IMR-90 (cell line): ENCODE measurements at regions not wholly inside any gene's neighbourhood (a gene's known extent, or its start where the extent isn't known, plus 50 kb on each side); places are given as distances from the start of the nearest gene placed in this dataset.

Experiments used
- CEBPB ChIP-seq: IDR thresholded peaks from 2 replicates; pipeline ENCODE4 v1.6.1; 2012; ENCODE audit warnings: low read depth, low read length, improper control_type of control experiment
- CHD1 ChIP-seq: IDR thresholded peaks from 2 replicates; pipeline ENCODE4 v1.6.1; 2012; ENCODE audit warnings: low read depth, low read length, improper control_type of control experiment
- CTCF ChIP-seq: conservative IDR thresholded peaks from 2 replicates; pipeline ENCODE4 v1.5.1; 2012; ENCODE audit warnings: mild to moderate bottlenecking, low read depth, low read length, improper control_type of control experiment
- FOS ChIP-seq: fragments of 150-350 bp; IDR thresholded peaks from 2 replicates; pipeline ENCODE4 v1.6.1; 2016; ENCODE audit warnings: low read depth, low read length
- MAZ ChIP-seq: IDR thresholded peaks from 2 replicates; pipeline ENCODE4 v1.6.1; 2012; ENCODE audit warnings: low read depth, mild to moderate bottlenecking, low read length, improper control_type of control experiment, moderate library complexity, borderline replicate concordance
- MXI1 ChIP-seq: IDR thresholded peaks from 2 replicates; pipeline ENCODE4 v1.6.1; 2012; ENCODE audit warnings: low read depth, mild to moderate bottlenecking, low read length, moderate library complexity, borderline replicate concordance
- NFE2L2 ChIP-seq: fragments of 150-350 bp; IDR thresholded peaks from 2 replicates; pipeline ENCODE4 v1.6.1; 2016; ENCODE audit warnings: low read depth, mild to moderate bottlenecking, low read length
- POLR2A ChIP-seq: IDR thresholded peaks from 2 replicates; pipeline ENCODE4 v1.6.1; 2012; ENCODE audit warnings: mild to moderate bottlenecking, low read depth, low read length
- RAD21 ChIP-seq: IDR thresholded peaks from 2 replicates; pipeline ENCODE4 v1.6.1; 2012; ENCODE audit warnings: low read length, improper control_type of control experiment
- RFX5 ChIP-seq: IDR thresholded peaks from 2 replicates; pipeline ENCODE4 v1.8.0; 2012; ENCODE audit warnings: low read depth, mild to moderate bottlenecking, low read length, moderate library complexity
- SMC3 ChIP-seq: fragments of 150-350 bp; IDR thresholded peaks from 2 replicates; pipeline ENCODE4 v1.6.1; 2016; ENCODE audit warnings: low read depth, mild to moderate bottlenecking, antibody characterized with exemption, low read length, moderate library complexity
- USF2 ChIP-seq: fragments of 150-350 bp; IDR thresholded peaks from 2 replicates; pipeline ENCODE4 v1.6.1; 2017; ENCODE audit warnings: mild to moderate bottlenecking, antibody characterized with exemption, low read length, low read depth

DNA sequence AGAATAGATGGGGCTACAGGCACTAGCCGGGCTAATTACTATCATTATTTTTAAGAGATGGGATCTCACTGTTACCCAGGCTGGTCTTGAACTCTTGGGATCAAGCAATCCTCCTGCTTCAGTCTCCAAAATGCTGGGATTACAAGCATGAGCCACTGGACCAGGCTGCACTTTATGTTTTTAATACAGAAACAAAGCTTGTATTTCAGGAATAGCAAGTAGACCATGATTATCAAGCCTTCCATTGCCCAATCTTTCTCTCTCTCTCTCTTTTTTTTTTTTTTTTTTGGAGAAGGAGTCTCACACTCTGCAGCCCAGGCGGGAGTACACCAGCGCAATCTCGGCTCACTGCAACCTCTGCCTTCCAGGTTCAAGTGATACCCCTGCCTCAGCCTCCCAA lies 75.4 kb downstream of the MDH2 start:
- no peak for TF ChIP-seq CTCF
- no peak for TF ChIP-seq POLR2A
- no peak for TF ChIP-seq NFE2L2
- no peak for TF ChIP-seq RAD21
- TF ChIP-seq SMC3 = no peak
- no peak for TF ChIP-seq MAZ
- no peak for TF ChIP-seq USF2
- no peak for TF ChIP-seq RFX5
- no peak for TF ChIP-seq MXI1
- TF ChIP-seq FOS = no peak
- TF ChIP-seq CHD1 = no peak
- no peak for TF ChIP-seq CEBPB
